Neural cell (in vitro differentiated cells): ENCODE measurements at regions not wholly inside any gene's neighbourhood (a gene's known extent, or its start where the extent isn't known, plus 50 kb on each side); places are given as distances from the start of the nearest gene placed in this dataset.

Source experiments
- CTCF ChIP-seq: fragments of 450-650 bp; IDR thresholded peaks from 2 replicates; pipeline ENCODE4 v1.5.1; 2014; ENCODE audit warnings: antibody characterized with exemption, mild to moderate bottlenecking, moderate library complexity; ENCODE audit not compliant: poor library complexity, severe bottlenecking
- EZH2 ChIP-seq: fragments of 200-600, 300-800 bp; shearing (Covaris generic), sonication (generic); IDR thresholded peaks from 2 replicates; pipeline ENCODE4 v1.6.1; 2014; ENCODE audit warnings: antibody characterized with exemption, low read length, borderline replicate concordance, mild to moderate bottlenecking; ENCODE audit not compliant: insufficient read depth, poor library complexity, severe bottlenecking
- MXI1 ChIP-seq: fragments of 450-650 bp; conservative IDR thresholded peaks from 2 replicates; pipeline ENCODE4 v1.6.1; 2014; ENCODE audit warnings: antibody characterized with exemption, mild to moderate bottlenecking; ENCODE audit not compliant: poor library complexity, severe bottlenecking
- POLR2AphosphoS5 ChIP-seq: IDR thresholded peaks from 2 replicates; pipeline ENCODE4 v1.6.1; 2012
- TAF1 ChIP-seq: IDR thresholded peaks from 2 replicates; pipeline ENCODE4 v1.6.1; 2012; ENCODE audit warnings: low read depth

GRCh38 chr1:18569811-18570545 is 60.7 kb upstream of the PAX7 start:
- TF ChIP-seq MXI1 (no peak), EZH2 (no peak), CTCF (peak; percentile 28), TAF1 (no peak), POLR2AphosphoS5 (no peak)
